HG03575 (cell line): ENCODE measurements at regions not wholly inside any gene's neighbourhood (a gene's known extent, or its start where the extent isn't known, plus 50 kb on each side); places are given as distances from the start of the nearest gene placed in this dataset.

Experiments
- ATAC-seq: cut with Tn5 transposase; IDR thresholded peaks from one replicate; pipeline ENCODE4 v1.9.1; 2021; ENCODE audit not compliant: unreplicated experiment, insufficient number of reproducible peaks, low FRiP score; ENCODE audit errors: extremely low read depth

DNA sequence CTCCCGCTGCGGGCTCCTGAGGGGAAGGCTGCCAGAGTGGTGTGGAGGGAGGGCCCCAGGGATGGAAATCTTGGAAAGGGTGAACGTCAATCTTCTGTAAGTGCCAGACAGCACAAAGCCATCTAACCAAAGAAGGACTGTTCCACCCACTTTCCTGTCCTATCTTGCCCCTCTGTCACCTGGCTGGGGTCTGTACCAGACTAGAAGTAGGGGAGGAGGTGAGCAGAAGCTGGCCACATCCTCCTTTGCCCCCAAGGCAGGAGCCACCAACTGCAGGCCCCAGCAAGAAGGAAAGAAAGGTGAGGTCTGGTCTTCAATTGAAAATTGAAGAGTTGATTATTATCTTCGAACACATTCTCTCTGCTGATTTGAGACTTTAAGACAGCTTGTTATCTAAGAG lies 214.4 kb upstream of the LEF1 start:
- no peak for ATAC-seq

DNA sequence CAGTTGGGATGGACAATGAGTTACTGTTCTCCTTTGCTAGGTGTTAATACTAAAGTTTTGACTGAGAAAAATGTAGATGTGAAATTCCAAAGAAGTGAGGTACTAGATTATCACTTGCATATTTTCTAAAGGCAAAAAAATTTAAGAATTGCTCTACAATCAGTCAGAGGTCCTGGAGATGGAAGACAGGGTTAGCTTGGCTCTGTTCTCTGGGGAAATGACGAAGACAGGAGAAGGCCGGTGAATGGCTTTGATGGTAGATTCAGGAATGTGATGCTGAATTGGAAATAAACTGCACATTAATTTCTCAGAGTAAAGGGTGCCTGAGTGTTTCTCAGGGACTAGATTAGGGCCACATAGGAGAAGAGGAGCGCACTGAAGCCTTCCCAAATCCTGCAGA lies 214.0 kb upstream of the LEF1 start:
- ATAC-seq, result no peak

DNA sequence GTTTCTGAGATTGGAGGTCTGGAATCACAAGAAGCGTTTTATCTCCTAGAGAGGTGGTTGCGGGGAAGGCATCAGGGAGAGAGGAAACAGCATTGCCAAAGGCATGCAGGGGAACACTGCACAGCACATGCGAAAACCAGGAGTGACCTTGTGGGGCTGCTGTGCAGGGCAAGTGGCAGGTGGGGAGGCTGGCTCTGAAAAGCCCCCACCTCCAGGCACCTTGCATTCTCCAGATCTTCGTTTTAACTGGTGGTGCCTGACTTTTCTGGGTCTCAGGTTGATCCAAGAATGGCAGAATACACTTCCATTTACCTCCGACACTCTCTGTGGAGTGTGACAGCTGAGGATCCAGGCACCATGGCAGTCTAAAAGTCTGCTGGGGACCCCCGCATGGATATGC lies 209.4 kb upstream of the LEF1 start:
- ATAC-seq, result no peak

DNA sequence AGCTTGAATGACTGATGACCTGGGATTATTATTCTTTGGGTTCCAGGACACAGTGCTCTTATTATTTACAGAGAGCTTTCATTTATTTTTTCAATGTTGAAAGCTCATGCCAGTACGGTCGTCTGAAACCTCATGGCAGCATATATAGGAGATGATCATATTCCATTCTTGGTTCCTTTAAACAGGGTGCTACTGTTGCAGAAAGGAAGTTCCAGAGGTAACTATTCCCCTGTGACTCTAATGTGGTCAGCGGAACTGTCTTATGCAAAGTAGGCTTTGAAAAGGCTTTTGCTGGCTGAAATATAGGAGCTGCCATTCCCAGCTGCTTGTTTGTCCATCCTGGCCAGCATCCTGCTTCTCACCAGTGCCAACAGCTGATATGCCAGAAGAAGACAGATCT lies 208.3 kb upstream of the LEF1 start:
- no peak for ATAC-seq

DNA sequence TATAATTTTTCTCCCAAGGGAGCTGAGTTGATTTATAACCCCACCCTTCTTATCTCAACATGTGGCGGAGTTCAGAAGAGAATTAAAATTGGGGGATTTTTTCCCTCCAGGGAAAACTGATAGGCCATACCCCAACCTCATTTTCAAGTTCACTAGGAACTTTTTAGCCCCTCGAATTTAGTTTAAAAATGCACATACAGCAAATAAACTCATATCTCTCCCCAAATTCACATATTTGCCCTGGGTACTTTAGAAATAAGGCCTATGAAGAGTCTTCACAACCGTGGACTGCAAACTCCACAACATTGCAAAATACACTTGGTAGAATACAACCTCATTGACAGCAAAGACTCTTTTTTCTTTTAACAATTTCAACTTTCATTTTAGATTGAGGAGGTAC lies 206.7 kb upstream of the LEF1 start:
- no peak for ATAC-seq

DNA sequence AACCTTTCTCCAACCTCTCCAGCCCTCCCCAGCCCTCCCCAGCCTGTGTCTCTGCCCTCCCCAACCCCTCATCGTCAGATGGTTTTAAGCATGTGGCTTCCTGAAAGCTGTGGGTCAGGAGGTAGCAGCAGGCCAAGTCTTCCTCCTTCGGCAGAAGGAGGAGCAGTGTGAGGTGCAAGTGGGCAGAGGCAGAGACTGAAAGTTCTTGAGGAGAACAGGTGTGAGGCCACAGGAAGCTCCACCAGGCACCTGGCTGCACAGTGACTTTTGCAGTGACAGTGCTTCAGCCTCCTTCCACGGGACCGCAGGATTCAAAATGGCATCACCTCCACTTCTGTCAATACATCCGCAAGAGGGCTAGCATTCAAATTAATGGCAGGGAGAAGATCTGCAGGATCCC lies 203.9 kb upstream of the LEF1 start:
- ATAC-seq, result no peak

DNA sequence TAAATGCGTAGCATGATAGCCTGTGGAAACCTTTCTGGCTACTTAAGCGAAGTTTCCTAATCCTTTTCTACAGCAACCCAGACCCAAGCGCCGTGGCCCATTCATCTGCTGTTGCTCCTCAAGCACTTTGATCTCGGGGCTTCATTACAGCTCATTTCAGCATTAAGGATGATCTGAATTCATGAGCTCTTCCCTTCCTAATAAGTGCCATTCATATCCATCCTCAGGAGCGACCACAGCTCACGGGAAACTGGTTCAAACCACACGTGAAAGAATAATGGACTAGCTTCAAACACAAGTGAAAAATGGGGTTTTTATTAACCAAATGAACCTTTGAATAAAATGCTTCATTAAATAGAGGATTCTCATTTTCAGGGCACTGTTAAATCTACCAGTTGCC lies 202.6 kb upstream of the LEF1 start:
- ATAC-seq, result no peak

DNA sequence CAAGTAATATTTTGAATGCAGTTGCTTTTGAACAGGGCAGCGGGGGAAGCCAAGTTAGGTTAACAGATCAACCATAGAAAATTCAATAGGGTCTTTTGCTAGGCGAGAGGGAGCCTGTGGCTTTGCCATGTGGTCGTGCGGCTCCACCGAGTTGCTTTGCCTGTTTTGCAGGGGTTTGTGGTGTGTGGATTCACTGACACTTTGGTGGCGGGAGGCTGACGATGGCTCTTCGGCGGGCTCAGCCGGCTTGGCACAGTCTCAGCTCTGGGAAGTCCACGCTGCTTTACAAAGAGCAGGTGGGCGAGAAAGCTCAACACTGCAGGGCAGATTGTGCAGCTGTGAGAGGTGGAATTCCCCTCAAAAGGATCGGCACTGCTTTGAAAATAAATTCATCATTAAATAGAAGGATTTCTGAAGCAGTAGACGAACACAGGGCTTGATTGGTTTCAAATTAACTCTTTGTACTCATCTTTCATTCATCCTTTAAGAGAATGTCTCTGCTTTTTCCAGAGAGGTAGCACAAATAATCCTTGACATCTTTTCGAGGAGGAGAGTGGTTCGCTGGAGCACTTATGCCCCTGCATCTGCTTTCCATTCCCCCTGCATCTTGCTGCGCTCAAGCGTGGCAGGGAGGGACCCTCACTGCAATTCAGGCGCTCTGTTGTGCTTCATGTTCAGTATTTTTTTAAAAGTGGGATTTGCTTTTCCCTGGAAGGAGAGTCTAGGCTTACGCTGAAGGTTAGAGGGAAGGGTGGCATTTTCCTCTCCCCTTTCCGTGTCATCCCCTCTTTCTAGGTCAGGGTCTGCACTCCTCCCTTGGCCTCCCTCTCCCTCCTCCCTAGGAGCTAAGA lies 201.8 kb upstream of the LEF1 start:
- ATAC-seq, result no peak

DNA sequence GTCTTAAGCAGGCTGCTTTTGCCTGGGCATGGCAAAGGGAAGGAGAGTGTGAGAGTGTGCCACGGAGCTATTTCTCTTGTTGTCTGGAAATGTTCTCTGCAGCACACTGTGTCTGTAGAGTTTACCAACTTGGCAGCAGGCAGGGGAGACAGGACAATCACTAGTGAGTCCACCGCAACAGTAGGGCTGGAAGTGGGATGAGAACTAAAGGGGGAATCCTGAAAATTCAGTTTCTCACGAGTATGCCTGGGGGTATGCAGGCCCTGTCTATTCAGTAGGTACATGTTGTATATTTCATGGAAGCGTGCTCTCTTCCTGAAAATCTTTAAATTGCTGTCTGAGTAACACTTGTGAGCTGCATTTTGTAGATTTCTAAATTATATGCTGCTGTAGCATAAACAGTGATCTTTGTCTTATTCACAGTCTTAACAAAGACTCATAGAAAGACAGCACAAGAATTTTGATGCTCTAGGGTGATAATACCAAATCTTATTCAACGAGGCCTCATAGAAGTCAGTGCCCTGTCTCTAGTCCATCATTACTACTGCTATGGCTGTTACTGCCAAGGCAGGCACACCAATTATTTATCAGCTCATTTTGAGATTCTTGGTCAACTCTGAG lies 200.4 kb upstream of the LEF1 start:
- ATAC-seq, result no peak

DNA sequence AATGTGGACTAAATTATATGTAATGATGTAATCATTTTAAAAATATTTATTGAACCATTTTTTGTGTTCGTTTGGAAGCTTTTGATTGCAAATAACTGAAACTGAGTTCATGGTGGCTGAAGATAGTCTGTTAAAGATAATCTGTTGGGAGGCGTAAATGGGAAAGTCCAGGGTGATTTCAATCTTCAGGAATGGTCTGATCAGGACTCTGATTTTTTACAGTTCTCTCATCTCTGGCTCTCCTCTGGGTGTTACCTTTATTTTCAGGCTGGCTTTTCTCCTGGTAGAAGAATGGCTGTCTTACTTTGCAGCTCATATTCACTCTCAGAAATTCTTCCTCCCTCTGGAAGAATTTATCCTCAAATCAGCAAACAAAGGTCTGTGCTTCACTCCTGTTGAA lies 199.0 kb upstream of the LEF1 start:
- no peak for ATAC-seq

DNA sequence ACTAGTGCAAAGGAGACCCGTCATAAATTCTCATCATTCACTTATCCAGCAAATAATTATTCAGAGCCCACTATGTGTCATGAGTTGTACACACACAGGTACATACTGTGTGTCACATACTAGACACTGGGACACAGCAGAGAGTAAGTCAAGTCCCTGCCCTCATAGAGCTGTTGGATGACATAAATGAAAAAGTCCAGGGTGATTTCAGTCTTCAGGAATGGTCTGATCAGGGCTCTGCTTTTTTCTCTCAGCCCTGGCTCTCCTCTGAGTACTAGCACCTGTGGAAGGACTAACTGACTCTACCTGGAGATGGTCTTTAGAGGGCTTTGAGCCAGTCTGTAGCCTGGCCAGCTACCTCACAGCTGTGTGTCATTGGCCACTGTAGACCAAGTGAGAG lies 198.0 kb upstream of the LEF1 start:
- no peak for ATAC-seq

DNA sequence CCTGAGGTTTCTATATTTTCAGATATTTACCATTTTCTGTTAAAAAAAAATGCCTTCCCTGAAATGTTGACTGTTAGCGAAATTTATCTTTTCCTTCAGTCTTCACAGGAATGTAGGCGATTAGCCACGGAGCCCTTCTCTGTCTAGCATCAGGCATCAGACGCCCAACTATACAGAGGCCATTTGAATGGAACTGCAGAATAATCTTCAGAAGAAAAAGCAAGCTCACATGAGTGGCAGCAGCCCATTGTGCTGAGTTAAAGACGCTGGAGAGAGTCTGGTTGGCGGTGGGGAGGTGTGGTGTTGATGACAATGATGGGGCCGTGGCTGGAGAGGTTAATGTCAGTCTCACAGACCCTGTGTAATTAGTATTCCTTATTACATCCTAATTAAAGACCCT lies 196.8 kb upstream of the LEF1 start:
- no peak for ATAC-seq

DNA sequence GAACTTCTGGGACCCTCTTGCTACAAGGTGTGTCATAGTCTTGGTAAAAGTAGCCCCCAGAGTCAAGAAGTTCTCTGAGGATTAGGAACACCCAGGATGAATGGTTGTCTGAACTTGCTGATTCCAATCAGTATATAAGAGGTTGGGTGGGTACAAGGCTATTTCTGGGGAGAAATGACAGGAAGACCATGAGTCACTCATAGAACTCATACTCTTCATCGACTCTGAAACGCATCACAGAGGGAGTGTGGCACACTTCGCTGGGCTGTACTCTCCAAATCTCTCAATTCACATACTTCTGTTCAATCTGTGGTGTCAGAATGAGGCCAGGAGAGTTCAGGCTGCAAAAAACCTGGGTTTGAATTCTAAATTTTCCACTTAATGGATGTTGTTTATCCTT lies 193.2 kb upstream of the LEF1 start:
- ATAC-seq, result no peak

DNA sequence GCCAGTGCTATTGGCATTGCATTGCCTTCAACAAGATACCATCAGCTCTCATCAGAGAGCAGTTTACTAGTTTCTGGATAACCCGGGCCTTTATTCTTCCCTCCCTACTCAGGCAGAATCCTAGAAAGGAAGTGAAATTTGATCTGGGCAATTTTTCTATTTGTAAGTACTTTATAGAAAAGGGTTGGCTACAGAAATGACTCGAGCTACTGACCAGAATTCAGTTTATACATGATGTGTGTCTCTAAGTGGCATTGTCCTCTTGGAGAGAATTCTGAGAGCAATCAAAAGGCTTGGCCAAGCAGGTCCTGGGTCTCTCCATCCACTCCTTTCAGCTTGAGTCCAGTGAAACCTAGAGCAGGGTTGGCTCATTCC lies 192.7 kb upstream of the LEF1 start:
- no peak for ATAC-seq

DNA sequence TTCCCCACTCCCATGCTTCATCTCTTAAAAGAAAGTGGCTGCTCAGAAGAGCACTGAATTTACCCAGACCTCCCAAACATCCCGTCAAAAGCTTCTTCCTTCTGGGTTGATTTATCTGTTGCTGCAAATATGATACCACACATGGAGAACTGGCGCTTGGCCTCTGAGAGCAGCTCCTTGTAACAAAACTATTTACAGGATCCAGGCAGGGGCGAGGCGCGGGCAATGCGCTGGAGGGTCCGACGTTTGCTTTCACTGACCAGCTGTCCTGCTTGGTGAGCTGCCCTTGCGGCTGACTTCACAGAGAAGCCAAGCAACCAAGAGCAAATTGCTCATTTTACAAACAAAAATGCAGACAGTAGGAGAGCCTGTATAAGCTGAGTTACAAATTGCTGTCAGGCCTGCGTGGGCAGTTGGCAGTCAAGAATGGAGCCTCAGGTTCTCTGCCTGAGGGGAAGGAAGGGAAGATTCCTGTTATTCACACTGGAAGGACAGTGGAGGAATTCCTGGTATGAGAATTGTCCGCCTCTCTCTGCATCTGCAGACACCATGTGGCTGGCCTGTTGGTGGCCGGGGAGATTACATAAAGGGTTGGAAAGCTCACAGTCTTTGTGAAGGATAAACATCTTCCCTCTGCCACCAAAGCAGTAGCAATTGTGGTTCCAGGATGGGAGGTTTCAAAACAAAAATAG lies 192.2 kb upstream of the LEF1 start:
- ATAC-seq, result no peak

DNA sequence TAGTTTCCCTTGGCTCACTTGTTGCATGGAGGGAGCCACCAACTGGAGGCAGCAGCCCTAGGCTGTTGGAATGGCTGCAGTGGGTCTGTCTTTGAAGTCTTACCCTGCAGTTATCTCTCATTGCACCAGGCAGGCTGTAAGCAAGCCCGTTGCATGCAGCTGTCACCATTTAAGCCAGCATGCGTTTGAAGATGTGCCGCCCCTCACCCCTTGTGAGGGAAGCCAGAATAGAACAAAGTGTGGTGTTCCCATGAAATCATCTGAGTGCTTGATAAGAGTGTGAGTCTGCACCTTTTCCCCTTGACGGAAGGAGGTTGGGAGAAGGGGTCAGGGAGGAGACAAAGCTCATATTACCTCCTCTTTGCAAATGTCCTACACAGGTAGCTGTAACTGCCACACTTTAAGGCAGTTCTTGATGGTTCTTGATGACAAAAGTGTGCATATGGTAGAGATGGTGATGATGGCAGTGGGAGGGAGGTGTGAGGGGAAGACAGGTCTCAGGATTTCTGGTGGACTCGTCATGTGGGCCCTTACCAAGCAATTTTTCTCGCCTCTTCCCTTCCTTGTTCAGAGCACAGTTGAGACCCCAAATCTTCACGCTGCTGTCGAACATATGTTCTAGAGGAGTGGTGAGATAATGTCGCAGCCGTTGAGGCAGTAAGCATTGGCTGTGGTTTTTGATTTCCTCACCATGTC lies 191.4 kb upstream of the LEF1 start:
- ATAC-seq, result no peak

DNA sequence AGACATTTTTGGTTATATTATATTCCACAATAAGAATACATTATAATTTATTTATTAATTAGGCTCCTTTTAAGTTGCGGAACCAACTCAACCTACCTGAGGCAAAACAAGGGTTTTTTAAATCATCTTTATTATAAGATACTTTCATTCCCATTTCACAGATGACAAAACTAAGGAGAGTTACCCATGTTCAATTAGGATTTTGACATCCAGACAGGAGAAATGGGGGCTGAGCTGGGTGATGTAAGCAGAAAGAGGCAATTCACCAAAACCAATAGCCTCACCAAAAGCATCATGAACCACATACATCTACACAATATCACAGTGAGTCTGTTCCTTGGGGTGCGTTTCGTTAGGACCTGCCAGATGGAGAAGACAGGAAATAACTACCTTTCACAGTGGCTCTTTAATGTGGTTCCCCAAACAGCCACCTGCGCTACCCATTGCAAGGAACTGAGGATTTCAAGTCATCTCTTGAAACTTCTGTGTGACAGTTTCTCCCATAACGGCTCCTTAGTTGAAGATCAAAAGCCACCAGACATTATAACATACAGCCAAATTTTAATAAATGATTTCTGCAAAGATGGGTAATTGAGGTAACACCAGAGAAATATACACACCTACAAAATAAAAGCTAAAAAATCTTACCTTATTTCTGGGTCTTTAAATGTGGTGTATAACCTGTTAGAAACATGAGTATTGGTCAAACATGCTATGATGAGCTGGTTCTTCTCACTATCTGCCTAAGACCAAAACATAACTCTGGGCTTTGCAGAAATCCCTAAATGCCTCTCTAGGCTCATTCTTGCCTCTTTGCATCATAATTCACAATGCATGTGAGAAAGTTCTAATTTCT lies 190.6 kb upstream of the LEF1 start:
- ATAC-seq, result no peak

DNA sequence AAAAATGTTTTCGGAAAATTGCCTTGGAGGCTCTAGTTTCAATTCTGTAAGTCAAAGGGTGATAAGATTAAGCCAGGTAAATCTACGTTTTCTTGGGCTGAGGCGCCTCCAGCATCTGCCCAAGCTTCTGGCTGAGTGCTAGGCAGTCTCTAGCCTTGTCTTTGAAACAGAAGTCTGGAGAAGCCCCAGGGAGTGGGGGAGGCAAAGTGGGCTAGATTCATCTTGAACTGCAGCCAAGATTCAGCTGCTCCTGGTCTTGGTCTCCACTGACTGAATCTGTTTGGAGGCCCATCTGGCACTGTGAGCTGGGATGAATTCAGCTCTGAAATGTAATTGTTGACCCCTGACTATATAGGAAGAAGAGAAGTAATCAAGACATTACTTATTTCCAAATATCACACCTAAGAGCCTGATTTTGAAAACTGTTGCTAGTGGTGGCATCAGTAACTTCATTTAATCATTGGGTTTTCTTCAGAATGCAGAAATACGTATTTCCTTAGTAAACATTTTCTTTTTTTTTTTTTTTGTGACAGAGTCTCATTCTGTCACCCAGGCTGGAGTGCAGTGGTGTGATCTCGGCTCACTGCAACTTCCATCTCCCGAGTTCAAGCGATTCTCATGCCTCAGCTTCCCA lies 187.3 kb upstream of the LEF1 start:
- ATAC-seq, result no peak
